ENCODE measurements at regions not wholly inside any gene's neighbourhood (a gene's known extent, or its start where the extent isn't known, plus 50 kb on each side); places are given as distances from the start of the nearest gene placed in this dataset.

- Histone ChIP-seq H3K4me1 (ENCODE audit: control insufficient read depth in 2 of 2, insufficient read depth in 2 of 2, low read length in 2 of 2) (no peaks in the 10 kb centered on the region), H3K36me3 (ENCODE audit: control insufficient read depth in 2 of 2, insufficient read depth in 2 of 2, low read length in 1 of 2) (no peaks in the 10 kb centered on the region), H3K4me3 (ENCODE audit: low read length in 2 of 2) (no peak overlapping the region), H3K27ac (ENCODE audit: low read depth in 1 of 2, low read length in 1 of 2) (no peak overlapping the region), H3K9me3 (ENCODE audit: control insufficient read depth in 2 of 2, insufficient read depth in 1 of 2, low read length in 1 of 2) (no peaks in the 10 kb centered on the region), H3K27me3 (ENCODE audit: control insufficient read depth in 2 of 2, insufficient read depth in 1 of 2, low read length in 1 of 2) (no peaks in the 10 kb centered on the region)
- 80% methylated on average over 4 of the region's 4 CpGs for WGBS
- DNase-seq (ENCODE audit: low read depth in 6 of 9, low spot score in 9 of 9): no peak
Measured at GRCh38 chr14:34246206-34246605, 215.8 kb downstream of the SPTSSA start.

GRCh38 chr14:34243401-34243800 is 218.6 kb downstream of the SPTSSA start:
- Histone ChIP-seq H3K27me3 (ENCODE audit: control insufficient read depth in 2 of 2, insufficient read depth in 1 of 2, low read length in 1 of 2) (no peaks in the 10 kb centered on the region), H3K4me1 (ENCODE audit: control insufficient read depth in 2 of 2, insufficient read depth in 2 of 2, low read length in 2 of 2) (no peaks in the 10 kb centered on the region), H3K36me3 (ENCODE audit: control insufficient read depth in 2 of 2, insufficient read depth in 2 of 2, low read length in 1 of 2) (no peaks in the 10 kb centered on the region), H3K27ac (ENCODE audit: low read depth in 1 of 2, low read length in 1 of 2) (no peak overlapping the region), H3K4me3 (ENCODE audit: low read length in 2 of 2) (no peak overlapping the region), H3K9me3 (ENCODE audit: control insufficient read depth in 2 of 2, insufficient read depth in 1 of 2, low read length in 1 of 2) (no peaks in the 10 kb centered on the region)
- DNase-seq (ENCODE audit: low read depth in 6 of 9, low spot score in 9 of 9): no peak
- WGBS: 65% methylated on average over 2 of the region's 2 CpGs

DNA sequence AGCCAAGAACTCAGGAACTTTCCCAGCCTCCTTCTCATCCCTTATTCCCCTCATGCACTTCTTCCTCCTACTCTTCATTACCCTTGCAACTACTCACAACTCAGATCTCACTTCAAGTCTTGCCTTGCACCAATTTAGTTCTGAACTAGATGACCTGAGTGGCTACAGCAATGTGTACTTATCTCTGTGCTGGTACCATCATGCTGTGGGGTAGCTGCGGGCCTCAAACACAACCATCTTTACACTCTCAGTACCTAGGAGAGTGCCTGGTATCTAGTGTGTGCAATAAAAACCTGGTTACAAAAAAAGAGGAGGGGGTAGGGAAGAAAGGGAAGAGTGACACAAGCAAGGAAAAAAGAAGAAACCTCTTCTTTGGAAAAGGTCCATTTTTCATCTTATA is 219.0 kb downstream of the SPTSSA start:
- H3K9me3 ChIP-seq (ENCODE audit: control insufficient read depth in 2 of 2, insufficient read depth in 1 of 2, low read length in 1 of 2): no peaks in the 10 kb centered on the region
- no peak overlapping the region for H3K27ac ChIP-seq (ENCODE audit: low read depth in 1 of 2, low read length in 1 of 2)
- H3K4me3 ChIP-seq (ENCODE audit: low read length in 2 of 2): no peak overlapping the region
- H3K36me3 ChIP-seq (ENCODE audit: control insufficient read depth in 2 of 2, insufficient read depth in 2 of 2, low read length in 1 of 2): no peaks in the 10 kb centered on the region
- WGBS: 98% methylated on average over 1 of the region's 1 CpG
- H3K4me1 ChIP-seq (ENCODE audit: control insufficient read depth in 2 of 2, insufficient read depth in 2 of 2, low read length in 2 of 2): no peaks in the 10 kb centered on the region
- no peak for DNase-seq (ENCODE audit: low read depth in 6 of 9, low spot score in 9 of 9)
- H3K27me3 ChIP-seq (ENCODE audit: control insufficient read depth in 2 of 2, insufficient read depth in 1 of 2, low read length in 1 of 2): no peaks in the 10 kb centered on the region

- no peak overlapping the region for H3K27ac ChIP-seq (ENCODE audit: low read depth in 1 of 2, low read length in 1 of 2)
Measured at GRCh38 chr14:34241185-34241711, 220.8 kb downstream of the SPTSSA start.

GRCh38 chr14:34238610-34239009 is 223.4 kb downstream of the SPTSSA start:
- Histone ChIP-seq H3K4me1 (ENCODE audit: control insufficient read depth in 2 of 2, insufficient read depth in 2 of 2, low read length in 2 of 2) (no peaks in the 10 kb centered on the region), H3K27me3 (ENCODE audit: control insufficient read depth in 2 of 2, insufficient read depth in 1 of 2, low read length in 1 of 2) (no peaks in the 10 kb centered on the region), H3K36me3 (ENCODE audit: control insufficient read depth in 2 of 2, insufficient read depth in 2 of 2, low read length in 1 of 2) (no peaks in the 10 kb centered on the region), H3K9me3 (ENCODE audit: control insufficient read depth in 2 of 2, insufficient read depth in 1 of 2, low read length in 1 of 2) (no peaks in the 10 kb centered on the region), H3K27ac (ENCODE audit: low read depth in 1 of 2, low read length in 1 of 2) (no peak overlapping the region), H3K4me3 (ENCODE audit: low read length in 2 of 2) (no peak overlapping the region)
- no peak for DNase-seq (ENCODE audit: low read depth in 6 of 9, low spot score in 9 of 9)
- over 99% methylated on average over 6 of the region's 6 CpGs for WGBS

More at GRCh38 chr14:34241185-34241711, 220.8 kb downstream of the SPTSSA start:
- DNase-seq (ENCODE audit: low read depth in 6 of 9, low spot score in 9 of 9): no peak
- Histone ChIP-seq H3K4me3 (ENCODE audit: low read length in 2 of 2) (no peak overlapping the region), H3K27me3 (ENCODE audit: control insufficient read depth in 2 of 2, insufficient read depth in 1 of 2, low read length in 1 of 2) (no peaks in the 10 kb centered on the region), H3K9me3 (ENCODE audit: control insufficient read depth in 2 of 2, insufficient read depth in 1 of 2, low read length in 1 of 2) (no peaks in the 10 kb centered on the region), H3K4me1 (ENCODE audit: control insufficient read depth in 2 of 2, insufficient read depth in 2 of 2, low read length in 2 of 2) (no peaks in the 10 kb centered on the region), H3K36me3 (ENCODE audit: control insufficient read depth in 2 of 2, insufficient read depth in 2 of 2, low read length in 1 of 2) (no peaks in the 10 kb centered on the region)
- 97% methylated on average over 3 of the region's 3 CpGs for WGBS

DNA sequence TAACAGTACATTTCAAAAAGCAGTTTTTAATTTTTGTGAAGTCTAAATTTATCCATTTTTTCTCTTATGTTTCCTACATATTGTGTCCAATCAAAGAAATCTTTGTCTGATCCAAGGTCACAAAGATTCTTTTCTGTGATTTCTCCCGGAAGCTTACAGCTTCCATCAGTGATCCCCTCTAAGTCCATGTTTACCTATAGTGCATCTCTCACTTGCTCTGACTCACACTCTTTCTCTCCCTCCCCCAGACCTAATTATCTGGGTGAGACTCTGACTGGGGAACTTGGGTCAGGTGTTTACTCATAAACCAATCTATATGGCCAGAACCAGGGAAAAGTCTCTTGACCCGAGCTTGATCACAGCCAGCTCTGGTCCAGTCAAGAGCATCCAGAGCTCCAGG is 224.4 kb downstream of the SPTSSA start:
- WGBS: 97% methylated on average over 2 of the region's 2 CpGs
- DNase-seq (ENCODE audit: low read depth in 6 of 9, low spot score in 9 of 9): no peak
- Histone ChIP-seq H3K27ac (ENCODE audit: low read depth in 1 of 2, low read length in 1 of 2) (no peak overlapping the region), H3K27me3 (ENCODE audit: control insufficient read depth in 2 of 2, insufficient read depth in 1 of 2, low read length in 1 of 2) (no peaks in the 10 kb centered on the region), H3K4me3 (ENCODE audit: low read length in 2 of 2) (no peak overlapping the region), H3K4me1 (ENCODE audit: control insufficient read depth in 2 of 2, insufficient read depth in 2 of 2, low read length in 2 of 2) (no peaks in the 10 kb centered on the region), H3K9me3 (ENCODE audit: control insufficient read depth in 2 of 2, insufficient read depth in 1 of 2, low read length in 1 of 2) (no peaks in the 10 kb centered on the region), H3K36me3 (ENCODE audit: control insufficient read depth in 2 of 2, insufficient read depth in 2 of 2, low read length in 1 of 2) (no peaks in the 10 kb centered on the region)

GRCh38 chr14:34237081-34237480 is 225.0 kb downstream of the SPTSSA start:
- no peak for DNase-seq (ENCODE audit: low read depth in 6 of 9, low spot score in 9 of 9)

GRCh38 chr14:34235643-34236300 is 226.3 kb downstream of the SPTSSA start:
- DNase-seq (ENCODE audit: low read depth in 6 of 9, low spot score in 9 of 9): no peak
- WGBS: 77% methylated on average over 5 of the region's 5 CpGs
- no peak overlapping the region for H3K27ac ChIP-seq (ENCODE audit: low read depth in 1 of 2, low read length in 1 of 2)

More at GRCh38 chr14:34237081-34237480, 225.0 kb downstream of the SPTSSA start:
- WGBS: 85% methylated on average over 1 of the region's 1 CpG
- Histone ChIP-seq H3K4me1 (ENCODE audit: control insufficient read depth in 2 of 2, insufficient read depth in 2 of 2, low read length in 2 of 2) (no peaks in the 10 kb centered on the region), H3K36me3 (ENCODE audit: control insufficient read depth in 2 of 2, insufficient read depth in 2 of 2, low read length in 1 of 2) (no peaks in the 10 kb centered on the region), H3K27me3 (ENCODE audit: control insufficient read depth in 2 of 2, insufficient read depth in 1 of 2, low read length in 1 of 2) (no peaks in the 10 kb centered on the region), H3K4me3 (ENCODE audit: low read length in 2 of 2) (no peak overlapping the region), H3K27ac (ENCODE audit: low read depth in 1 of 2, low read length in 1 of 2) (no peak overlapping the region), H3K9me3 (ENCODE audit: control insufficient read depth in 2 of 2, insufficient read depth in 1 of 2, low read length in 1 of 2) (no peaks in the 10 kb centered on the region)

DNA sequence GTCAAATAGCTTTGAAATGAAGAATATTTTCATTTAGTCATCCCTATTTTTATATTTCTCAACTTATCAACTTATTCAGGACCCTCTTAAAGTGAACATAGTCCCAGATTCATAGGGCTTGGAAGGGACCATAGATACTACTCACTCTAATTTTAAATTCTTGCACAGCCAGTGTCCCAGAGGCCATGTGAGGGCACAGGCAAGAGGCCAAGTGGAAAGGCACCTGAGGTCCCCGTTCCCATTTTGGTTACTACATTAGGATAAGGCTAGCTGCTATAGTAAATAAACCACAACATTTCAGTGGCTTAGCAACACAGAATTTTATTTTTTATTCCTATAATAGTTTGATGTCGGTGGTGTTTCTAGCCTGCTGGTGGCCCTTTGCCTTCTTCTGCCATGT is 227.8 kb downstream of the SPTSSA start:
- H3K36me3 ChIP-seq (ENCODE audit: control insufficient read depth in 2 of 2, insufficient read depth in 2 of 2, low read length in 1 of 2): no peaks in the 10 kb centered on the region
- H3K27ac ChIP-seq (ENCODE audit: low read depth in 1 of 2, low read length in 1 of 2): no peak overlapping the region
- H3K9me3 ChIP-seq (ENCODE audit: control insufficient read depth in 2 of 2, insufficient read depth in 1 of 2, low read length in 1 of 2): no peaks in the 10 kb centered on the region
- no peak overlapping the region for H3K4me3 ChIP-seq (ENCODE audit: low read length in 2 of 2)
- WGBS: 94% methylated on average over 2 of the region's 2 CpGs
- H3K27me3 ChIP-seq (ENCODE audit: control insufficient read depth in 2 of 2, insufficient read depth in 1 of 2, low read length in 1 of 2): no peaks in the 10 kb centered on the region
- no peaks in the 10 kb centered on the region for H3K4me1 ChIP-seq (ENCODE audit: control insufficient read depth in 2 of 2, insufficient read depth in 2 of 2, low read length in 2 of 2)
- no peak for DNase-seq (ENCODE audit: low read depth in 6 of 9, low spot score in 9 of 9)

More at GRCh38 chr14:34235643-34236300, 226.3 kb downstream of the SPTSSA start:
- no peaks in the 10 kb centered on the region for H3K4me1 ChIP-seq (ENCODE audit: control insufficient read depth in 2 of 2, insufficient read depth in 2 of 2, low read length in 2 of 2)
- no peaks in the 10 kb centered on the region for H3K27me3 ChIP-seq (ENCODE audit: control insufficient read depth in 2 of 2, insufficient read depth in 1 of 2, low read length in 1 of 2)
- H3K4me3 ChIP-seq (ENCODE audit: low read length in 2 of 2): no peak overlapping the region
- H3K36me3 ChIP-seq (ENCODE audit: control insufficient read depth in 2 of 2, insufficient read depth in 2 of 2, low read length in 1 of 2): no peaks in the 10 kb centered on the region
- H3K9me3 ChIP-seq (ENCODE audit: control insufficient read depth in 2 of 2, insufficient read depth in 1 of 2, low read length in 1 of 2): no peaks in the 10 kb centered on the region

Data from thymus (tissue), 11 donors.